Thymus (tissue), 11 donors: ENCODE measurements at regions not wholly inside any gene's neighbourhood (a gene's known extent, or its start where the extent isn't known, plus 50 kb on each side); places are given as distances from the start of the nearest gene placed in this dataset.
"Not testable (repeated sequence)": the region's sequence is repeated elsewhere in the genome, so short reads cannot be mapped to it uniquely, and the experiment has no call there.

Experiments
- DNase-seq, 9 donors: peaks; one replicate each; pipeline ENCODE4 v3.0.0-alpha.2; 2013; ENCODE audit warnings: low spot score in 9 of 9, low read depth in 6 of 9, missing footprints in 1 of 9
- H3K27ac ChIP-seq, 2 donors: one replicate each; pipeline ENCODE4 v1.5.1; 2013; ENCODE audit warnings: control low read depth in 1 of 2, low read depth in 1 of 2, low read length in 1 of 2, mild to moderate bottlenecking in 1 of 2, moderate library complexity in 1 of 2
- H3K27me3 ChIP-seq, 2 donors: one replicate each; pipeline ENCODE4 v1.5.1; 2013; ENCODE audit warnings: low read length in 1 of 2; ENCODE audit not compliant: control insufficient read depth in 2 of 2, insufficient read depth in 1 of 2
- H3K36me3 ChIP-seq, 2 donors: one replicate each; pipeline ENCODE4 v1.5.1; 2013; ENCODE audit warnings: low read length in 1 of 2, mild to moderate bottlenecking in 1 of 2, moderate library complexity in 1 of 2; ENCODE audit not compliant: control insufficient read depth in 2 of 2, insufficient read depth in 2 of 2
- H3K4me1 ChIP-seq, 2 donors: one replicate each; pipeline ENCODE4 v1.5.1; 2013; ENCODE audit warnings: low read length in 2 of 2; ENCODE audit not compliant: control insufficient read depth in 2 of 2, insufficient read depth in 2 of 2
- H3K4me3 ChIP-seq, 2 donors: one replicate each; pipeline ENCODE4 v1.5.1; 2013; ENCODE audit warnings: low read length in 2 of 2, control low read depth in 1 of 2, mild to moderate bottlenecking in 1 of 2
- H3K9me3 ChIP-seq, 2 donors: one replicate each; pipeline ENCODE4 v1.5.1; 2013; ENCODE audit warnings: low read length in 1 of 2, mild to moderate bottlenecking in 1 of 2; ENCODE audit not compliant: control insufficient read depth in 2 of 2, insufficient read depth in 1 of 2
- WGBS: extraction: QIAGEN DNeasy Blood & Tissue Kit; methylation state at CpG from one replicate; pipeline ENCODE4 v1.1.7; 2013; 5-methylcytosine and 5-hydroxymethylcytosine counted together
- donor health status: healthy.

DNA sequence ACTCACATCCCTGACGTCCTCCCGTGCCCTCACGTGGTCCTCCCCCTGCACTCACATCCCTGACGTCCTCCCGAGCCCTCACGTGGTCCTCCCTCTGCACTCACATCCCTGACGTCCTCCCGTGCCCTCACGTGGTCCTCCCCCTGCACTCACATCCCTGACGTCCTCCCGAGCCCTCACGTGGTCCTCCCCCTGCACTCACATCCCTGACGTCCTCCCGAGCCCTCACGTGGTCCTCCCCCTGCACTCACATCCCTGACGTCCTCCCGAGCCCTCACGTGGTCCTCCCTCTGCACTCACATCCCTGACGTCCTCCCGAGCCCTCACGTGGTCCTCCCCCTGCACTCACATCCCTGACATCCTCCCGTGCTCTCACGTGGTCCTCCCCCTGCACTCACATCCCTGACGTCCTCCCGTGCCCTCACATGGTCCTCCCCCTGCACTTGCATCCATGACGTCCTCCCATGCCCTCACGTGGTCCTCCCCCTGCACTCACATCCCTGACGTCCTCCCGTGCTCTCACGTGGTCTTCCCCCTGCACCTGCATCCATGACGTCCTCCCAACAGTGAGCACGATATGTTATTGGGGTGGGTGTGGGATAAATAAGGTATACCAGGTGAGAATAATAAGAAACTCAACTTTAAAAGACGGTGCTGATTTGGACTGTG is 57.0 kb upstream of the SAMD11 start:
- H3K27me3 ChIP-seq, DNase-seq, H3K4me3 ChIP-seq, H3K27ac ChIP-seq, H3K36me3 ChIP-seq, H3K9me3 ChIP-seq, H3K4me1 ChIP-seq: not testable (repeated sequence)
- WGBS: 83% methylated on average over 33 of the region's 33 CpGs

DNA sequence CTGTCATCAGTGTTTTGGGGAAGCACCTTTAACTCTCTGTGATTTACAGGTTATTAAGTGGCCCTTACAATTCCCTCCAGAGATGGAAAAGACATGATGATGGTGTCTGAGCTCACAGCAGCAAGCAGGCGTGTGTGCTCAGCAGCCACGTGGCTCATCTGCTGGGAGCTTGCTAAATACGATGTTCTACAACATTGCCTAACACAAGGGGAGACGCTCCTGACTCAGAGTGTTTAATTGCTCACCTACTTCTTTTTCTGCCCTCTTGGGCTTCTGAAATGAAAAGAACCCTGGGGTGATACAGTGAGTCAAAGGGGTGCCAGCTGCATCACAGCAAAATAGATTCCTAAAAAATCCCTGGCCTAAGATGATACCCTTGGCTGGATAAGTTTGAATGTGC is 56.2 kb upstream of the SAMD11 start:
- not testable (repeated sequence) for H3K27me3 ChIP-seq, H3K4me3 ChIP-seq, H3K27ac ChIP-seq, H3K4me1 ChIP-seq, H3K9me3 ChIP-seq, DNase-seq, H3K36me3 ChIP-seq
- 89% methylated on average over 4 of the region's 4 CpGs for WGBS

DNA sequence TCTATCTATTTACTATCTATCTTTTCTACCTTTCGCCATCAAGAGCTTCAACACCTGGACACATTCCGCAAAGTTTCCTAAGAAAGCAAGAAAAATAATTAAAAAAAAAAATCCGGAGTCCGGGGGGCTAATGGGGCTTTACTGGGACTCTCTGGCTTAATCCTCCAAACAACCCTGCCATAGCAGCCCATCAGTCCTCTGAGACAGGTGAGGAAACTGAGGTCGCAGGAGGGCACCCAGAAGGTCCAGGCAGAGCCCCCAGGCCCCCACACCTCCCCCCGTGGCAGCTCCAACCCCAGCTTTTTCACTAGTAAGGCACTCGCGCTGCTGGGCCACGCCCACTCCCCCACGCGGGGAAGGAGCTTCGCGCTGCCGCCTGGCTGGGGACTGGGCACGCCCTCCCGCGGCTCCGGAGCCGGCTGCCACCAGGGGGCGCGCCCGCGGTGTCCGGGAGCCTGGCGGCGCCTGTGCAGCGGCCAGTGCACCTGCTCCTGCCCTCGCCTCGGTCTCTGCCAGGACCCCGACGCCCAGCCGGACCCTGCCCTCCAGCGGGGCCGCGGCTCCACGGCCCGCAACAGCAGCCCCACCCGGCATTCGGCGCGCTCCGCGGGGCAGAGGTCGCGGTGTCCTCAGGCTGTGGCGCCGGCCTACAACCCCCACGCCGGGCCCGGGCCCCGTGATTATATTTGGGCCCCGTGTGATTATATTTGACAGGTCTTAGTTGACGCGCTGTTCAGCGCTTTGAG is 54.1 kb upstream of the SAMD11 start:
- no peaks in the 10 kb centered on the region for H3K9me3 ChIP-seq
- DNase-seq: peak; percentile 11 to 78 (median 47)
- H3K27me3 ChIP-seq: peaks cover 5 to 6% of the 10 kb centered on the region in 2 donors
- H3K27ac ChIP-seq: no peak overlapping the region
- peaks cover 0 to 3% of the 10 kb centered on the region in 2 donors for H3K4me1 ChIP-seq
- no peaks in the 10 kb centered on the region for H3K36me3 ChIP-seq
- no peak overlapping the region for H3K4me3 ChIP-seq
- 16% methylated on average over 55 of the region's 55 CpGs for WGBS
